DMS53 (cell line): ENCODE measurements at regions not wholly inside any gene's neighbourhood (a gene's known extent, or its start where the extent isn't known, plus 50 kb on each side); places are given as distances from the start of the nearest gene placed in this dataset.

Experiments used
- DNase-seq: peaks from one replicate; lab custom pipeline; 2025; lab: John Stamatoyannopoulos, UW

DNA sequence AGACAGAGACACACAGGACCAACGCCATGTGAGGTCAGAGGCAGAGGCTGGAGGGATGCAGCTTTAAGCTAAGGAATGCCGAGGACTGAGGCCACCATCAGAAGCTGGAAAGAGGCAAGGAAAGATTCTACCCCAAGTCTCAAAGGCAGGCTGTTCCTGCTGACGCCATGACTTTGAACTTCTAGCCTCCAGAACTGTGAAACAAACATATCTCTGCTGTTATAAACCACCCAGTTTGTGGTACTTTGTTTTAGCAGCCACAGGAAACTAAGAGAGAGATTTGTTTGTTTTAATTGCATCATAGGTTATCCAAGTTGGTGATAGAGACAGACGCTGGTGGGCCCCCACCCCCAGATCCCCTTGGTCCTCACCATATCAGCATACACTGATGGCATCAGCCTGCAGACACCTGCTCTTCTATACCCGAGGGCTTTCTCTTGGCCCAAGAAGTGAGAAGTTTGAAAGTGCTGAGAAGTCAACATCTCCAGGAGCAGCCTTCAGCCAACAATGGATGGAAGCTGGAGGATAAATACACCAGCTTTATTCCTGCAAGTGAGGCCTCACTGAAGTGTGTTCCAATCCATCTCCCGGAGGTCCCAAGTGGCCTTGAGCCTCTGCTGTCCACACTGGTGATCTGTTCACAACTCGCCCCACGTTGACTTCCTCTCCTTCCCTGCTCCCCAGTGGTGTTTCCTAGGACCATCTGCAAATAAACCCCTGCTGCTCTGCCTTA, 154.7 kb downstream of the BTBD3 start:
- no peak for DNase-seq

DNA sequence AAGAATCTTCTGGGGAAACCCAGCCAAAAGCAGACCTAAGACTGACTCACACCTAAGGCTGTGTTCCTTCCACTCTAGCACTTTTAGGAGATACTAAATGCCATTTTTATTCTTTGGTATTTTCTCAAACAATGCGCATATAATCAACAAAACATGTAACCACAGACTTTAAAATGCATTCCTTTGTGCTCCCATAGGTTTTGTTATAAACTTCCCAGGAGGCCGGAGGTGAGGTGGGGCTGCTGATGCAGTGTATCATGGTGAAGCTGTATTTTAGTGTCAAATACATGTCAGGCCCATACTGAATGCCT, 155.2 kb downstream of the BTBD3 start:
- no peak for DNase-seq

DNA sequence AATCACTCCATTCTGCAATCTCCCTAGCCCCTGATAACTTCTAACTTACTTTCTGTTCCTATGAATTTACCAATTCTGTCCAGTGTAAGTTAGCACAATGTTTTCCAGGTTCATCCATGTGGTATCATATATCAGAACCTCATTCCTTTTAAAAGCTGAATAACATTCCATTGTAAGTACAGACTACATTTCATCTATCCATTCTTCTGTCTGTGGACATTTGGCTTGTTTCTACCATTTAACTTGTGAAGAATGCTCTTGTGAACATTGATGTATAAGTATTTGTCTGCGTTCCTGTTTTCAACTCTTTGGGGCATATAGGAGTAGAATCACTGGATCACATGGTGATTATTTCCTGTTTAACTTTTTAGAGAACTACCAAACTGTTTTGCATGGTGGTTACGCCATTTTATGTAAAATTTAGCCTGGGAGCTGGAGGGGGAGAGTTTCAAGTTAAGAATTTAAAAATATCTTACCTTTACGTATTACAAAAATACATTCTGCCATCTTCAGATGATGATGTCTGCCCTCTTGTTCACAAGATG, 156.5 kb downstream of the BTBD3 start:
- no peak for DNase-seq

DNA sequence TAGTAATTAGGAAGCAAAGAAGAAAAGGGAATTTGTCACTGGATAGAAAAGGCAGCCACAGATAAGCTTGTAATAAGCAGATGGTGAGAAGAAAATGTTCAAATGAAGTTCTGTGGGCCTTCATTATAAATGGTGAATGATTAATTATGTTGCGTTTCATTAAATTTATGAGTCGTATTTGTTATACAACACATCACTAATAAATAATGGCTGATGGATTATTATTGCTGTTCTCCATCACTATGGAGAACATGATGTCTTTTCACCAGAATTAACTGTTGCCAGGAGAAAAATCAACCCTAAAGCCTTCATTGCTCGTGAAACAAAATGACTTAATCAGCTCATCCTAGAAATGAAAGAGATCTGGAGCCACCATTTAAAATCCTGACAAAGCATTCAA, 158.5 kb downstream of the BTBD3 start:
- no peak for DNase-seq

DNA sequence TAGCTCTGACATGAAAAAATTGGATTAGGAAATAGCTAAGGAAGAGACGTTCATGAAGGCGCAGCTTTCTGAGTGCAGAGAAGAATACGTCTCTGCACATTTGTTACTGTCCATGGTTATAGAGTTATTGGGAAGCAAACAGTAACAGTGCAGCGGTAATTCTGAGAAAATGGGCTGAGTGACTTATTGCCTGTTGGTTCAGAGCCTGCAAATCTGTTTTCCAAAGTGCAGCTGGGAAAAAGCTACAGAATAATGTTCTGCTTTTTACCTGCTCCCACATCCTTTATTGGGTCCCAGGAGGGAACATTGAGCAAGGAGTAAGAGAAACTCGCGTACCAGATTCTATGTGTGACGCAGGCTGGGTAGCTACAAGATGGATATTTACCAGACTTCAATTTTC, 160.2 kb downstream of the BTBD3 start:
- DNase-seq: no peak

DNA sequence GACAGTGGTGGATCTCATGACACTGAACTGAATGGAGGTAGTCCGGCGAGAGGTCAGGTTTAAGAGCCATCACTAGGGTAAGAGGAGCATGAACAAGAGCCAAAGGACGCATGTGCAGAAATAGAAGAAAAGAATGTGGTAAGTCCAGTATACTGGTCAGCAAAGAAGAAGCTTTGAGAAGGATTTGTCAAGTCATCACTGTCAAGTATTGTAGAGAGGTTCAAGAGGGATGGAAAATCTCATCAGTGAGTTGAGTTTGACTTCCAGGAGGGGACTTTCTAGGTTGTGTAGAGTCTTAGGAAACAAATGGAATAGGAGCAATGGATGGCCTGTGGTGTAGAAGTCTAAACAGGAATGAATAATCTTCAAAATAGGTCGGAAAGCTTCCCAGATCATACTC, 161.8 kb downstream of the BTBD3 start:
- DNase-seq: no peak

DNA sequence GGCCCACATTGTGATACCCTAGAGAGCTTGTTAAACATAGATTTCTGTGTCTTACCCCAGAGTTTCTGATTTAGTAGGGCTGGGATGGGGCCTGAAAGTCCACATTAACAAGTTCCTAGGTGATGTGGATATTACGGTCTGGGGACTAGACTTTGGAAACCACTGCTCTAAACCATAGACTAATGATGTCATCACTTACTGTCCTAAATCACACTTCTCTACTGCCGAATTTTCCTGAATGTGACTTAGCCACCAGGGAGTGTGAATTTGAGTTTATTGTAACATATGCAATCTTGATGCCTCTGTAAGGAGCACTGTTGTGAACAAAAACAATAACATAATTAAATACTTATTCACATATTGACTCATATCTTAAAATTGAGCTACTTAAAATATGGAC, 165.6 kb downstream of the BTBD3 start:
- no peak for DNase-seq

DNA sequence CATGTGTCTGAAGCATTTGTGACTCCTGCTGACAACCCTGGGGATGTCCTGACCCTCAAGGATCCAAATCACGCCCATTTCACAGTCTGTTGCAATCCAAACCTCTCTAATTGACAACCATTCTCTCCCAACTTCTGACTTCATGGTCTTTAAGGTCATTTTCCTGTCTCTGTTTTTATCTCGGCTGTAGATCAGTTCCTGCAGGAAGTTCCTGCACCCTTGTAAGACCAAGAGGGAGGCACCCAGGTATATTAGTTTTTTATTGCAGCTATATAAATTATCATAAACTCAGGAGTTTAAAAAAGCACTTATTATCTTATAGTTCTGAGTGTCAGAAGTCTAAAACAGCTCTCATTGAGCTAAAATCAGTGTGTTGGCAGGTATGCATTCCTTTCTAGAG, 166.8 kb downstream of the BTBD3 start:
- DNase-seq: no peak

DNA sequence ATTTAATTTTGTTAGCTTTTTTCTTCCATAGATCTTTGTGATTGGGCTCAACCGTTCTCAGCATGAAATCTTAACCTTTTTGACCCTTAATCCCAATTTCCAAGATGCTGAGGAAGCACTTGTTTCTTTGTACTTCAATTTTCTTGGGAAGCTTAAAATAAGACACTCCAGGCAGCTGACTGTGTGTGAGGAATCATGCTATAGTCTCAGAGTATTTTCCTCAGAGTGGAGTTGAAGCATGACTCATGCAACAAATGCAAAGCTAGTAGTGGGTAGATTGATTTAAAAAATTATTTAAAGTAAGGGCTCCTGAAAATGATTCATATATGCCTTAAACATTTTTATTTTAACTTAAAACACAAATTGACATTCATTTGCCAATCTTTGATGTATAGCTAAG, 168.7 kb downstream of the BTBD3 start:
- DNase-seq: no peak

DNA sequence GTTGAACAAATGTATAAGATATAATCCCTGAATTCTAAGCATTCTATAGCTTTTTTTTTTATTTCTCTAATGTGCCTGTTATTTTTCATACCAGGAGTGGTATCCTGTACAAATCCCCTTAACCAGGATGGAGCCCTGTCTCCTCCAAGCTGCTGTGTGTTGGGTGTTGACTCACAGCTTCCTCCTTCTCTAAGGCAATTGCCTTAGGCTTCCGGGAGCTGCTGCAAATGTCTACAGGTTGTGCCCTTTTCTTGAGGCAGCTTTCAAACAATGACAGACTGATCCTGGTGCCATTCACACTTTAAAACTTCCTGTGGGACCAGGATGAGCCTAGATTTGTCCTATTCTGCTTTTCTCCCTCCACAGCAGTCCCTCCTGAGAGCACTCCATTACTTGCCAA, 173.2 kb downstream of the BTBD3 start:
- no peak for DNase-seq

DNA sequence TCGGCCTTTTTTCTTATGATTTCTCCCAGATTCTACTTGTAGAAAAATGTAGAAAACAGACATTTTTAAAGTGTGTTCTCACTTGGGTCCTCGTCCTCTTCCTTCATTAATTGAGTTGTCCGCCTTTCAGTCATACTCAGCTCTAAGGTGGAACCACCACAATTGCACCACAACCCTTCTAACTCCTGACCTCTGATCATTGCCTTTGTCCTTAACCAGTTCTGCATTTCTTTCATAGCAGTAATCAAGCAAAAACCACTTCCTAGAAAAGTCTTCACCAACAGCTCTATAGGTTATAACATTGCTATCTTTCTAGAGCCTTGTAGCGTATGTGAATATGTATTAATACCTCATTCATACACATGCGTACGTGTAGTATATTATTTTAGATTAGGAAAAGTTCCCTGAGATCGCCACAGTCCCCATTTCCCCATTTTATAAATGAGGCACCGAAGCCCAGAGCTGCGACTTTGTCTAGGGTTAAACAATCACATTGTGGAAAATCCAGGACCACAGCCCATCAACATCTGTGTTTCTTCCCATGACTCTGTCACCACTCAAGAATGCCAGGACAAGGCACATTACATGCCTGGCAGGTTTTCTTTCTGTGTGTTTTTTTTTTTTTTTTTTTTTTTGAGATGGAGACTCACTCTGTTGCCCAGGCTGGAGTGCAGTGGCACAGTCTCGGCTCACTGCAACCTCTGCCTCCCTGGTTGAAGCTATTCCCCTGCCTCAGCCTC, 175.5 kb downstream of the BTBD3 start:
- DNase-seq: peak; percentile 20

DNA sequence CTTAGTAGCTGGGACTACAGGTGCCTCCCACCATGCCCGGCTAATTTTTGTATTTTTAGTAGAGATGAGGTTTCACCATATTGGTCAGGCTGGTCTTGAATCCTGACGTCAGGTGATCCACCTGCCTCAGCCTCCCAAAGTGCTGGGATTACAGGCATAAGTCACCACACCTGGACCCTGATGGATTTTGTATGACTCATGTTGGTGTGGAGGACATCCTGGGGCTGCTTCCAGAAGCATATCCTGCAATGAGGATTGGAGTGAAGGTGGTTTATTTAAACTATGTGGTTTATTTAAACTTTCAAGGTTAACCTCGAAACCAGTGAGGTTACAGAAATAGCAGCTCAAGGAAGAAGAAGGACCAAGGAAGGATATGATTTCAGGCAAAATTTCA, 176.1 kb downstream of the BTBD3 start:
- DNase-seq: peak; percentile 21

DNA sequence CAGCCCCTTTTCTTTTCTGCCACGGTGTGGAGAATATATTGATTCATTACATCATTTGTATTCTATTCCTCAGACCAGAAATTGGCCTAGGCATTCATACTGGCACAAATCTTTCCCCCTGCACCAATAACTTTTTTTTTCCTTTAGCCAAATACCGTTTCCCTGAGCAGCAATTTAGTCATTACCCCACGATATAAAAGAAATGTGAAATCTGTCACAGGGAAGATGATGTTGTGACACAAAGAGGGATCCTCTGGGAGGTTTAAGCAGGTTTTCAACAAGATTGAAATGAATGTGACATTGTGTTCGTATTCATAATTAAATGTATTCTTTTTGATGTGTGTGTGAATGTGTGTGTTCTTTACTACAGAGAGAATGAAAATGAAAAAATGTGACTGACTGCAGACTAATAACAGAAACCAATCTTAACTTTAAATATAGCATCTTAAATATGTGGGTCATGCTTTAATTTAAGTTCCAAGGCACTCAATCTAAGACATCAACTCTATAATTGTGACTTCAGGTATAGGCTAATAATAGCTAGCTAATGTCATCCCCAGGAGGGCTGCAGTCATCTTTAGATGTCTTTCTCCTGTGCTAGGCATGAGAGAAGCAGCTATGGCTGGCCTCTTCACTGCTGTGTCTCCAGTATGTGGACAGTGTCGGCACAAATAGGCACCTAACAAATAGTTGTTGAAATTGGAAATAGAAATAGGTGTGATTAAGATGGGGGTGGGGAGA, 177.7 kb downstream of the BTBD3 start:
- no peak for DNase-seq

DNA sequence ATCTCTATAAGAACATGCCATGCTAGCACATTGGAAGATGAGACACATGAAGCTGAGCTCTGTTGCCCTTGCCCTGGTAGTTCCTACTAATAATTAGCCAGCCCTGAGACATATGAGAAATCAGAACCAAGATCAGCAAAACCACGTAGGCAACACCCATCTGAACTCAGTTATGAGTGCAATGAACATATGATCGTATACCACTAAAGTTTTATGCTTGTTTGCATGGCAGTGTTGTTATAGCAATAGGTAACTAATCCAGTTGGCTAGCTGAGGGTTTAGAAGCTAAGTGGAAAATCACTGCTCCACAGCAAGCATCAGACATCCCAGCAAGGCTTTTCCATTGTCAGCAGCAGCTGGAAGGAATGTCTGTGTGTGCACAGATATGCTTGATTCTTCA, 180.7 kb downstream of the BTBD3 start:
- no peak for DNase-seq

DNA sequence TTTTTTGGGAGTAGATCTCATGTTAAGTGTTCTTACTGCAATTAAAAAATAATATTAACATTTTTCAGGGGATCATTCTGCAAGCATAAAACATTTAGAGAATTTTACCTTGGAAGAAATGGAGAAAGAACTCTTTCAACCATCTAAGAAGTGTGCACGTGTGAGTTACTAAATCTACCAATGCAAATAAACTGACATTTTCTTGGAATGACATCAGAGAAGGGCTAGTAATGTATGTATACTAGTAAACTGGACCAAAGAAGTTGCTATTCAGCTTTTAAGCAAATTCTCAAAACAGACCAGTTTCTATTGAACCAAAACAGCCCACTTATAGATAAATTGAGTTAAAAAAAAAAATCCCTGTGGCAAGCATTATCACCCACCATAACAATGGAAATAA, 191.2 kb downstream of the BTBD3 start:
- DNase-seq: no peak

DNA sequence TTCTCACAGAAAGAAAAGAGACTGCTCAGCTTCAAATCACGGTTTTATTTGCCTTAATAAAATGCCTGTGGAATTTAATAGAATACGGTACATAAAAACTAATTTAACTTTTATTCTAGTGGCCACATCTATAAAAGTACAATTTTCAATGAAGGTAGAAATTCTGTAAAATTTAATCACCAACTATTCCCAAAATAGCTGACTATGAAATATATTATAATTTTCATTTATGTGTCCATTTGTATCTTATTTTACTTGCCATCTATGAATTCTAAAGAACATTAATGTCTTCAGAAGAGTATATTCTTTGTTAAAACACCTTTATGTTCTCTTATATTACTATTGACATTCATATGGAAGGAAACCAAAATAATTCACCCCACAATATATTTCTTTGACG, 192.6 kb downstream of the BTBD3 start:
- DNase-seq: no peak

DNA sequence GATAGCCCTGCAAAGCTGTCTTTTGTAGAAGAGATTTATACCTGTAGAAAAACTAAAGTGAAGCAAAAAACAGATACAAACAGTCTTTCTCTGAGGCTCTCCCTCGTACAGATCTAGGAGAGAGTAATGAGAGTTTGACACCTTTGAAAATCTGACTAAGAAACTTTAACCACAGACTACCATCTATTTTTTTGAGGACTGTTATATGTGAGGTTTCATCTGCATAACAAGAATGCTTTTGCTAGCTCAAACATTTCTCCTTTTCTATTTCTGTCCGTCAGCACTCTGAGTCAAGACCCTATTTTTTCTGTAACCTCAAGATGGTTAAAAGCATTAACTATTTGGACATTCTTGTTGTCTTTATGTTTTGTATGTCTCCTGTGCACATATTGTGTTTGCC, 193.0 kb downstream of the BTBD3 start:
- DNase-seq: no peak

DNA sequence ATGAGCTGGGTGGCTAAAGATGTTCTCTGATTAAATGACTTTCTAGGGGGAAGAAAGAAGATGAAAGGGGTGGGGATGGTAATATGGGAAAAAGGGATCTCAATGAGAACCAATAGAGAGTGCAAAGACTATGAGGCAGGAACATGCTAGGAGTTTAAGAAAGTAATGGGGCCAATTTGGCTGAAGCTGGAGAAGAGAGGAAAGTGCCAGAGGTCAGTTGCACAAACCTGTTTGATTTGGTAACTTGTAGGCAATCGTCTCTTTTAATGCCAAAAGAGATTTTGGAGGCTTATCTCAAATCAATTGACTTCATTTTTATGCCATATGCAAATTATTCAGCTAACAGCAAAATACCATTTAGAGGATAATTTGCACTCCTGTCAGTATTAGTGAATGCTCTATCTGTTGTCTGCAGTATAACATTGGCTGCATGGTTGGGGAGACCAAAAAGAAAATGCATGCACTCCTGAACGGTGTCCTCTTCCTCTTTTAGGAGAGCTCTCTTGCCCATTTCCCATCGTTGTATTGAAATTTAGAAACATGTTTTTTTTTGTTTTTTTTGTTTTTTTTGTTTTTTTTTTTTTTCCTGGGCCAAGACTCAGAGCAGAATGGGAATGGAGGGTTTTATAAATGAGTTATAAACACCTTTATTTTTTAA, 193.9 kb downstream of the BTBD3 start:
- no peak for DNase-seq

DNA sequence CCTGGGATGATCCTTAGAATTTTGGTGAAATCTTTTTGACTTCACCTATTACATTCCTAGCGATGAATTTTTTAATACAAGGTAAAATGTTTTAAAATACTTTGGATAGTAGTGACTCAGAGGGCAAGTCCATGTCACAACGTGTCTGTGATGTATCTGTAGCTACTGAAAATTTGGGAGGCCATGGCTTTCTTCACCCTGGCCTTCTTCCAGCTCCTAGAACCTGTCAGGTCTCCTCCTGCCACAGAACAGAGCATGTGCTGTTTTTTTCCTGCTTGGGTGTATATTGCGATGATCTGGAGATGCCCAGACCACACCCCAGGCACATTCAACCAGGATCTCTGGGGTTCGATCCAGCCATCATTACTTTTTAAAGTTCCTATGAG, 194.4 kb downstream of the BTBD3 start:
- DNase-seq: no peak

DNA sequence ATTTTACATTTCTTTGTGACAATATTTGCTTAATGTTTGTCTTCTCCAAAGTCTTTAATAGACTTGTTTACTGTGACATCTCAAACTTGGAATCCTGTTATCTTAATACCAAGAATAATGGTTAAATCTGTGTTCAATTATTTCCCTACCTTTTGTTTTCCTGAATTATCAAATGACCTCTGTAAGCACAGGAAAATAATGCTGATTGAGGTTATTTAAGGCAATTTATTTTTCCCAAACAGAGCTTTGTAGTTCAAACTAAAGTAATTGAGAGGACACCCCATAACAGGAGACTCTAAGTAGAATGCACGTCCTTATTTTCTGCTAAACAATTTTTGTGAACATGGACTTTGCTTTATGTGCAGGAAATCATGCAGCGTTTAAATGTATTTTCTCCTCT, 195.0 kb downstream of the BTBD3 start:
- DNase-seq: no peak

DNA sequence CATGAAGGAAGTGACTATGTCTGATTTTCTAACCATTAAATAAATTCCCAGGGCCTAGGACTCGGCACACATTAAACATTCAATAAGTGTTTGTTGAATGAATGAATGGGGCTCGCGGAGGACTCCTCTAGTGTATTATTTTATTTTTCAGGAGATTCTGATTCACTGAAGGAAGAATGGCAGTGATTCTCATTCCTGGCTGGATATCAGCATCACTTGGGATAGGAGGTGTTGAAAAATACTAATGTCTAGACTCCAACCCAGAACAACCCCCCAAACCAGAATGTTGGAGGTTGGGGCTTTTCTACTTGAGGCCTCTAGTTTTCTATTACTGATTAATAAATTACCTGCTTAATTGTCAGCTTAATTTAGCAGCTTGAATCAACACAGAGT, 195.4 kb downstream of the BTBD3 start:
- DNase-seq: no peak
